Smooth muscle cell (in vitro differentiated cells): ENCODE measurements at regions not wholly inside any gene's neighbourhood (a gene's known extent, or its start where the extent isn't known, plus 50 kb on each side); places are given as distances from the start of the nearest gene placed in this dataset.

Experiments used
- DNase-seq: peaks from one replicate; lab custom pipeline; 2025; ENCODE audit not compliant: unreplicated experiment; lab: John Stamatoyannopoulos, UW
- H2AFZ ChIP-seq: fragments of 200-600 bp; sonication (generic); 2 replicates; pipeline ENCODE4 v1.6.0; 2016; ENCODE audit warnings: antibody characterized with exemption, low read depth, mild to moderate bottlenecking
- H3F3A ChIP-seq: fragments of 200-600 bp; sonication (generic); 2 replicates; pipeline ENCODE4 v1.6.0; 2017; ENCODE audit warnings: antibody characterized with exemption, low read depth
- H3K27ac ChIP-seq: fragments of 200-600 bp; sonication (generic); 2 replicates; pipeline ENCODE4 v1.5.1; 2016; ENCODE audit warnings: low read depth, mild to moderate bottlenecking
- H3K27me3 ChIP-seq: fragments of 200-600 bp; sonication (generic); 2 replicates; pipeline ENCODE4 v1.6.1; 2016; ENCODE audit warnings: low read depth, mild to moderate bottlenecking
- H3K36me3 ChIP-seq: fragments of 200-600 bp; sonication (generic); 2 replicates; pipeline ENCODE4 v1.5.1; 2016; ENCODE audit warnings: low read depth
- H3K4me1 ChIP-seq: fragments of 200-600 bp; sonication (generic); 2 replicates; pipeline ENCODE4 v1.5.1; 2016; ENCODE audit warnings: low read depth
- H3K4me2 ChIP-seq: fragments of 200-600 bp; sonication (generic); 2 replicates; pipeline ENCODE4 v1.6.0; 2016; ENCODE audit warnings: mild to moderate bottlenecking
- H3K4me3 ChIP-seq: fragments of 200-600 bp; sonication (generic); 2 replicates; pipeline ENCODE4 v1.5.1; 2016; ENCODE audit warnings: mild to moderate bottlenecking
- H3K79me2 ChIP-seq: fragments of 200-600 bp; sonication (generic); 2 replicates; pipeline ENCODE4 v1.6.0; 2016; ENCODE audit warnings: low read depth, mild to moderate bottlenecking
- H3K9ac ChIP-seq: fragments of 200-600 bp; sonication (generic); 2 replicates; pipeline ENCODE4 v1.6.0; 2016; ENCODE audit warnings: low read depth
- H3K9me3 ChIP-seq: fragments of 200-600 bp; sonication (generic); replicated peaks from 2 replicates; pipeline ENCODE4 v1.5.1; 2016; ENCODE audit warnings: low read depth
- H4K20me1 ChIP-seq: fragments of 200-600 bp; sonication (generic); 2 replicates; pipeline ENCODE4 v1.6.0; 2016; ENCODE audit warnings: low read depth
- WGBS: methylation state at CpG from one replicate; pipeline ENCODE4 v1.1.7; 2016; ENCODE audit warnings: low lambda C conversion rate; 5-methylcytosine and 5-hydroxymethylcytosine counted together
- TF ChIP-seq, protein P1 (sequence below): fragments of 200-600 bp; sonication (generic); IDR thresholded peaks from 2 replicates; pipeline ENCODE4 v1.5.1; 2017; ENCODE audit warnings: borderline replicate concordance, mild to moderate bottlenecking, antibody characterized with exemption; ENCODE audit not compliant: insufficient read depth, poor library complexity, severe bottlenecking

DNA sequence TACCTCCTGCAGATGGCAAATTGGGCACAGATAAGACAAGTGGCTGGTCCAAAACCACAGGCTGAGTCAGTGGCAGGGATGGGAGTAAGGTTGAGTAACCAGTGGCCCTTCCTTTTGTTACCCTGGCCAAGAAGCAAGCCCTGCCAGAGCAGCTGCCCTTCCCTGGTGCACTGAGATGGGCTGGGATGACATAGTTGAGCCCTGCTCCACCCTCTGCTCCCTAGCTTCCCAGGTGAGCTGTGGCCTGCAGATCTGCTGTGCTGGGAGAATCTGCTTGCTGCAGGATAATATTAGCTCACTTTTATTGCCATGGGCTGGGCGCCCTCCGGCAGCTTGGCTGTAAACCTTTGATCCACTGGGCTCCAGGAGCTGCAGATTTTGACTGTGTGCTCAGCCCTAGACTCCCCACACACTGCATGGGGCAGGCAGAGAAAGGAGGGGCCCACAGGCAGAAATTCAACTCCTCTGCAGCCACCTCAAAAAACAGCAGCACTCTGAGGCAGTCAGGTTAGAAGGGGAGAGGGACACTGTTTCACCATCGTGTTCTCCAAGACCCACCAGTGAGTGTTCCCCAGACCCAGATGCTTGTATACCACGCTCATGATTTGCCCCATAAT lies 101.8 kb downstream of the CBLN1 start:
- H3K9ac ChIP-seq: no peak overlapping the region
- H3K36me3 ChIP-seq: no peaks in the 10 kb centered on the region
- TF ChIP-seq, protein P1, sequence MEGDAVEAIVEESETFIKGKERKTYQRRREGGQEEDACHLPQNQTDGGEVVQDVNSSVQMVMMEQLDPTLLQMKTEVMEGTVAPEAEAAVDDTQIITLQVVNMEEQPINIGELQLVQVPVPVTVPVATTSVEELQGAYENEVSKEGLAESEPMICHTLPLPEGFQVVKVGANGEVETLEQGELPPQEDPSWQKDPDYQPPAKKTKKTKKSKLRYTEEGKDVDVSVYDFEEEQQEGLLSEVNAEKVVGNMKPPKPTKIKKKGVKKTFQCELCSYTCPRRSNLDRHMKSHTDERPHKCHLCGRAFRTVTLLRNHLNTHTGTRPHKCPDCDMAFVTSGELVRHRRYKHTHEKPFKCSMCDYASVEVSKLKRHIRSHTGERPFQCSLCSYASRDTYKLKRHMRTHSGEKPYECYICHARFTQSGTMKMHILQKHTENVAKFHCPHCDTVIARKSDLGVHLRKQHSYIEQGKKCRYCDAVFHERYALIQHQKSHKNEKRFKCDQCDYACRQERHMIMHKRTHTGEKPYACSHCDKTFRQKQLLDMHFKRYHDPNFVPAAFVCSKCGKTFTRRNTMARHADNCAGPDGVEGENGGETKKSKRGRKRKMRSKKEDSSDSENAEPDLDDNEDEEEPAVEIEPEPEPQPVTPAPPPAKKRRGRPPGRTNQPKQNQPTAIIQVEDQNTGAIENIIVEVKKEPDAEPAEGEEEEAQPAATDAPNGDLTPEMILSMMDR: no peak
- 76% methylated on average over 4 of the region's 4 CpGs for WGBS
- H3K27ac ChIP-seq: no peak overlapping the region
- H3K9me3 ChIP-seq: no peaks in the 10 kb centered on the region
- no peaks in the 10 kb centered on the region for H4K20me1 ChIP-seq
- no peak for DNase-seq
- no peak overlapping the region for H3K4me2 ChIP-seq
- no peak overlapping the region for H2AFZ ChIP-seq
- H3K27me3 ChIP-seq: peaks cover 2% of the 10 kb centered on the region
- H3K4me1 ChIP-seq: no peaks in the 10 kb centered on the region
- H3K79me2 ChIP-seq: no peaks in the 10 kb centered on the region
- no peak overlapping the region for H3K4me3 ChIP-seq
- H3F3A ChIP-seq: no peaks in the 10 kb centered on the region

DNA sequence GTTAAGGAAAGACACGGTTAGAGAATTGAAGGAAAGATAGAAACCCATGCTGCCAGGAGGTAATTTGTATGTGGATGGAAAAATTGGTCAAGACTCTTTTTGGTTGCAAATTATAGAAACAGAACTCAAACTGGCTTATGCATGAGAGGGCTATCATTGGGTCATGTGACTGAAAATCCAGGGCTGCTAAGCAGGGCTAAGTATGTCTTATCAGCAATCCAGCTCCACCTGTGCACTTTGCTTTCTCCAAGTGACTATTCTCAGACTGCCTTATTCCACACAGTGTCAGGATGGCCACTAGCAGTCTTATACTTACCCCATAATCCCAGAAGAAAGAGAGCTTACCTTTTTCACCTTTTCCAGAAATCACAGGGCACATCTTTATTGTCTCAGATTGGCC lies 113.5 kb downstream of the CBLN1 start:
- TF ChIP-seq, protein P1: no peak
- Histone ChIP-seq H4K20me1 (no peaks in the 10 kb centered on the region), H3K27ac (no peak overlapping the region), H3K79me2 (no peaks in the 10 kb centered on the region), H3K4me2 (no peak overlapping the region), H3K27me3 (peaks cover 4% of the 10 kb centered on the region), H3F3A (no peaks in the 10 kb centered on the region), H3K36me3 (no peaks in the 10 kb centered on the region), H2AFZ (no peak overlapping the region), H3K4me3 (no peak overlapping the region), H3K9ac (no peak overlapping the region), H3K4me1 (no peaks in the 10 kb centered on the region), H3K9me3 (no peaks in the 10 kb centered on the region)
- DNase-seq: no peak
- 84% methylated on average over 1 of the region's 1 CpG for WGBS

DNA sequence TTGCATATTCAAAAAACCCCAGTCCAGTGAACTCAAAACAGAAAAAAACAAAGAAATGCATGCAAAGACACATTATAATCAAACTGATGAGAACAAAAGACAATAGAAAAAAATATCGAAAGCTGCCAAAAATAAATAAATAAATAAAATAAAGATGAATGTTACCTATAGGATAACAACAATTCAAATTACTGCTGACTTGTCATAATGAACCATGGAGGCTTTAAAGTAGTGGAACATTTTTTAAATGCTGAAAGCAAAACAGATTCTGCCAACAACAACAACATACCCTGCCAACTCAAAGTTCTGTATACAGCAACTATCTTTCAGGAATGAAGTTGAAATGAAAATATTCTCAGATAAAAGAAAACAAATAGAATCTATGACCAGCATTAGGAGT lies 116.6 kb downstream of the CBLN1 start:
- Histone ChIP-seq H3K27ac (no peak overlapping the region), H3K4me1 (no peaks in the 10 kb centered on the region), H2AFZ (no peak overlapping the region), H3K27me3 (peaks cover 4% of the 10 kb centered on the region), H3K9me3 (no peaks in the 10 kb centered on the region), H3K79me2 (no peaks in the 10 kb centered on the region), H3K36me3 (no peaks in the 10 kb centered on the region), H3K4me2 (no peak overlapping the region), H3K9ac (no peak overlapping the region), H3K4me3 (no peak overlapping the region), H4K20me1 (no peaks in the 10 kb centered on the region), H3F3A (no peaks in the 10 kb centered on the region)
- WGBS: 94% methylated on average over 1 of the region's 1 CpG
- TF ChIP-seq, protein P1: no peak
- DNase-seq: no peak

- no peaks in the 10 kb centered on the region for H3K36me3 ChIP-seq
- no peak overlapping the region for H3K9ac ChIP-seq
- H3F3A ChIP-seq: no peaks in the 10 kb centered on the region
- TF ChIP-seq, protein P1: no peak
- no peak overlapping the region for H3K27ac ChIP-seq
- H3K4me1 ChIP-seq: no peaks in the 10 kb centered on the region
- no peak overlapping the region for H3K4me2 ChIP-seq
- no peaks in the 10 kb centered on the region for H3K9me3 ChIP-seq
- H4K20me1 ChIP-seq: no peaks in the 10 kb centered on the region
- 90% methylated on average over 2 of the region's 2 CpGs for WGBS
- no peak overlapping the region for H3K4me3 ChIP-seq
- H2AFZ ChIP-seq: no peak overlapping the region
- H3K27me3 ChIP-seq: no peaks in the 10 kb centered on the region
- DNase-seq: no peak
- no peaks in the 10 kb centered on the region for H3K79me2 ChIP-seq
Observed at GRCh38 chr16:49161191-49161590, 120.4 kb downstream of the CBLN1 start.
